C4-2B (cell line): ENCODE measurements at regions not wholly inside any gene's neighbourhood (a gene's known extent, or its start where the extent isn't known, plus 50 kb on each side); places are given as distances from the start of the nearest gene placed in this dataset.

Experiments used
- H3K27ac ChIP-seq: fragments of 450-650 bp; 2 replicates; pipeline ENCODE4 v1.5.1; 2017
- CTCF ChIP-seq: fragments of 450-650 bp; conservative IDR thresholded peaks from 2 replicates; pipeline ENCODE4 v1.5.1; 2017; ENCODE audit warnings: mild to moderate bottlenecking
- ZFX ChIP-seq: fragments of 450-650 bp; IDR thresholded peaks from 2 replicates; pipeline ENCODE4 v1.6.1; 2017

GRCh38 chr2:145325485-145325884 lies 805.6 kb upstream of the ZEB2 start:
- no peak overlapping the region for H3K27ac ChIP-seq
- TF ChIP-seq CTCF (no peak), ZFX (no peak)

- no peak overlapping the region for H3K27ac ChIP-seq
- no peak for TF ChIP-seq CTCF
- no peak for TF ChIP-seq ZFX
Measured at GRCh38 chr2:145324748-145325147, 804.8 kb upstream of the ZEB2 start.

GRCh38 chr2:145323512-145323911 lies 803.6 kb upstream of the ZEB2 start:
- no peak overlapping the region for H3K27ac ChIP-seq
- TF ChIP-seq CTCF (no peak), ZFX (no peak)

GRCh38 chr2:145321344-145321743 lies 801.4 kb upstream of the ZEB2 start:
- no peak for TF ChIP-seq CTCF
- TF ChIP-seq ZFX: no peak
- no peak overlapping the region for H3K27ac ChIP-seq

GRCh38 chr2:145316496-145316895 lies 796.6 kb upstream of the ZEB2 start:
- TF ChIP-seq CTCF: no peak
- TF ChIP-seq ZFX: no peak
- H3K27ac ChIP-seq: no peak overlapping the region

DNA sequence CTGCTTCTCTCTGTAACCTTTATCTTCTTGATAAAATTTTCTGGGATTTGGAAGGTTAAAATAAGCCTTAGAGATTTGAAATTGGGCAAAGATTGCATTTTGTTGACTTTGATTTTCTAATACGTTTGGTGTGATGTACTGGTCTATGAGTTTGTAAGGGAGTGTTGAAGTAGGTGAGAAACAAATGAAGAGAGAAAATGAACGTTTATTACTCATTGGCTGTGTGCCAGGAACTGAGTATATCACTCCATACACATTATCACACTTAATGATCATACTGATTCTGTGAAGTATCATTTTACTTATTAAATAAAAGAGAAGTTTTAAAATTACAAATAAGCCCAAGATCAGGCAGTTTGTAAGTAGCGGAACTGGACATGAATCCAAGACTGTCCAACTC lies 795.1 kb upstream of the ZEB2 start:
- no peak for TF ChIP-seq CTCF
- TF ChIP-seq ZFX: no peak
- H3K27ac ChIP-seq: no peak overlapping the region

DNA sequence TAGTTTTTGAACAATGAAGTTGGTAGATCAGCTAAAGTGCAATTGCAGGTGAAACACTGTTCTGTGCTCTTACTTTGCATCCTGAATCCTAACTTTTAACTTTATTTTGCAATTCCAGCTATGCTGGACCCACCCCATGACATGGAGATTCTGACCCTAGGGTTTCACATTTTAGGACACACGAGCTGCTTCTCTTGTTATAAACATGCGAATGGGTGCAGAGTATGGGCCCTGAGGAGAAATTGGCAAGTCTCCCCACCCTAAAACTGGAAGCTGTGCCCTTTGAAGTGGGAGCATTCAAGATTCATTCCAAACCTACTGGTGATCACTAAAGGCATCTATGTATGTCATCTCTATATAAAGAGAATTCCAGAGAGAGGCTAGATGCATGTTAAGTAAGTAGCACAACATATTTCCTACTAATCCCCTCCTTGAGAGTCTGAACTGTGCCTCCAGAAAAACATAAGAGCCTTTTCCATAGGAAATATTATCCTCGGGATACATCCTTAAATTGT lies 794.3 kb upstream of the ZEB2 start:
- H3K27ac ChIP-seq: no peak overlapping the region
- no peak for TF ChIP-seq ZFX
- TF ChIP-seq CTCF: no peak
